ENCODE measurements at regions not wholly inside any gene's neighbourhood (a gene's known extent, or its start where the extent isn't known, plus 50 kb on each side); places are given as distances from the start of the nearest gene placed in this dataset.
"Not testable (repeated sequence)": the region's sequence is repeated elsewhere in the genome, so short reads cannot be mapped to it uniquely, and the experiment has no call there.

DNA sequence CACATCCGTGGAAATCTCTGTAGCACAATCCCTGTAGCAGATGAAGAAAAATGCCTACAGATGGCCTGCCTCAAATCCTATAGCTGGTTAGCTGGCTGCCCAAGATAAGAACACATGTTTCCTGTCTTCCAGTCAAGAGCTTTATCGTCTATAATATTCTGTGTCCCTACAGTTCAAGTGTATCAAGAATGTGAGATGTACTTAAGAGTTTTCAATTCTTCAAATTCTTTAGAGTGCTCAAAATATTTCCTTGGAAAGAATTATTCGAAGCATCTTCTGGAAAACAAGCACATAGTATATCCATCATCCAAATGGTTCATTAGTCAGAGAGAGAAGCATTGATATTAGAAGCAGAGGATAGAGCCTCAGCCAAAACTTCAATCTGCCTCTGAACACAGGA, 239.8 kb downstream of the COG6 start:
- peak; percentile 42 for DNase-seq

DNA sequence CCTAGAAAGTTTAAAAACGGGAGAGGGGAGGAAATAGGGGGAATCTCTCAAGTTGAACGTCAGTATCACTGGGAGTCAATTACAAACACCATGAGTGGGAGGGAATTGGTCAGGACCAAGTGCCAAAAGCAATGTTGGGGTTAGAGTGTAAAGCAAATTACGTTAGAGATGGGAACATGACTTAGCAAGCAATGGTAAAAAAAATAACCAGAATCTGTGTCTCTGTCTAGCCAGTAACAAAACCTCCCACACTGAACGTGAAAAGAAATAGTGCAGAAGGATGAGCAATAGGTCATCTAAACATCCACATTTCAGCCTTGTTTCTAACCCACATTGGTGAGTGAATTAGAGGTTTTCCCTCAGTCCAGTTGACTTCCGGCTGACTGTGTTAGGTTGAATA, 242.2 kb downstream of the COG6 start:
- no peak for DNase-seq

DNA sequence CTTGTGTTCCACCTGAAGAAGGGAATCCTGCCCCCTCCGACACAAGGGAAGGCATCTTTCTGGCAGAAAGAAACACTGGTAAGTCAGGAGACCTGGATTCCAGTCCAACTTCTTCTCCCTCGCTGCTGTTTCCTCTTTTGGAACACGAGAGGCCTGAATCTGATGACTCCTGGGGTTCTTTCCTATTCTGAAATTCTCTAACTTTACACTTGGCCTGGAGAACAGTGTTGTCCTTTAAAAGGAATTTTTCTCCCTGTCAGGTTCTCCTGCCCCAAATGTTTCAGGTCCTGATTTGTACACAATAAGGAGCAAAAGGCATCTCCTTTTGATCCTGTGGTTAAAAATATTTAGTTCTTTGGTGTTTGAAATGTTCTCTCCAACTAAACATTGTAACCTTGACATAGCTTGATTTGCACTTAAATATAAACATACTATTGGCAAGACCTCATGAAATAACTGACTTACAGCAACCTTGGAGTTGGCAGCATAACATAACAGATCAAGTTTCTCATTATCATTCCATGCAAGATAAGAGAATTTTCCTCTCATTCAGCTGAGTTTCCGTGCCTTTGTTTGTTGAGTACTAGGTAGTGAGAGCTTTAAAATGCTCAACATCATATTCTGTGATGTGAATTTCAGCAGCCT, 244.8 kb downstream of the COG6 start:
- DNase-seq = no peak

DNA sequence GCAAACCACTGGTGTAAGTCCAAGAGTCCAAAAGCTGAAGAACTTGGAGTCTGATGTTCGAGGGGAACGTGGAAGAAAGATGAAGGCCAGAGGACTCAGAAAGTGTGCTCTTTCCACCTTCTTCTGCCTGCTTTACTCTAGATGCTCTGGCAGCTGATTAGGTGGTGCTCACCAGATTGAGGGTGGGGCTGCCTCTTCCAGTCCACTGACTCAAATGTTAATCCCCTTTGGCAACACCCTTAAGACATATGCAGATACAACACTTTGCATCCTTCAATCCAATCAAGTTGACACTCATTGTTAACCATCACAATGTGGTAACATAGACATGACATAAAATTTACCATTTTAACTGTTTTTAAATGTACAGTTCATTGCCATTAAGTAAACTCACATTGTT, 249.5 kb downstream of the COG6 start:
- DNase-seq = no peak

DNA sequence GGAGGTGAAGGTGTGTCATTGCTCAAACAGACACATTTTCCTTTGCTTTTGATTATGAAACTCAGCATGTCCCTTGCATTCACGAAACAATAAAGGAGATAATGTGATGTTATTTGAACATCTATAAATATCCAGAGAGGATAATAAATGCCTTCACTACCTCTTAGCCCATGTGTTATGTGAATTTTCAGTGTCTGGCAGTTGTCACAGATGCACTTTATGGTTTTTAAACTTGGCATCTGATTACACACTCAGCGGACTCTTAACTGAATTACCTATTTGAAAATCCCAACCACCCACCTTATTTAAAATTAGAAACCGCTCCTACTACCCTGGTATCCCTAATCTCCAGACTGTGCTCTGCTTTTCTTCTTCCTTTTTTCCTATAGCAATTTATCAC, 254.2 kb downstream of the COG6 start:
- no peak for DNase-seq

DNA sequence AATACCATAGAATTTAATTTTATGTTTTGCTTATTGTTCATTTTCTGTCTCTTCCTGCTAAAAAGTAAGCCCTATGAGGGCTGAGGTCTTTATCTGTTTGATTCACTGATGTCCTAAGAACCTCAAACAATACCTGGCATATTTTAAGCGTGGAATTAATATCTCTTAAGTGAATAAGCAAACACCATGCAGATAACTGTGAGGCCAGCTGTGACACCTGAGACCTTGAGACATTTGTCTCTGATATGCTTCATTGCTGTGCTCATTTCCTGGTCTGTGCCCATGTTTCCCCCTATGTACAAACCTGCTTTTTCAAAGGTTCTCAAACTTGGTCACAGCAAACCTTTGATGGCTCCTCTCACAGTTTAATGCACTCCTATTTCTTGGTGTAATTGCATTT, 254.6 kb downstream of the COG6 start:
- DNase-seq = no peak

DNA sequence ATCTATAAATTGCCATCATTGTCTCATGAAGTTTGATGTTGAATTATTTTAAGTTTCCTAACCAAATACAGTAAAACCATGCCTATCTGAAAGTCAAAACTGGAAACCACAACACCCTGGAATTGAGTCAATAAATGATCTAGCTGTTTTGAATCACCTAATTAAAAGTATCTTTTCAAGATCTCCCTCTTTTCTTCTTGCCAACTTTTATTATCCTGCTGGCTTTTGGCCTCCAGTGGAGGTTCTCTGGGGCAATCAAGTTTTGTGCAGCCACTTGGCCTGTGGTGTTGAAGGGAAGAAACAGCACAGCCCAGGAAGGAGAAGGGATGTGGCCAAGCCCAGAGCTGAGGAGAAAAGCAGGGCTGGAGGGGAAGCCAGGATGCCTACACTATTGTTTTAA, 255.4 kb downstream of the COG6 start:
- no peak for DNase-seq

DNA sequence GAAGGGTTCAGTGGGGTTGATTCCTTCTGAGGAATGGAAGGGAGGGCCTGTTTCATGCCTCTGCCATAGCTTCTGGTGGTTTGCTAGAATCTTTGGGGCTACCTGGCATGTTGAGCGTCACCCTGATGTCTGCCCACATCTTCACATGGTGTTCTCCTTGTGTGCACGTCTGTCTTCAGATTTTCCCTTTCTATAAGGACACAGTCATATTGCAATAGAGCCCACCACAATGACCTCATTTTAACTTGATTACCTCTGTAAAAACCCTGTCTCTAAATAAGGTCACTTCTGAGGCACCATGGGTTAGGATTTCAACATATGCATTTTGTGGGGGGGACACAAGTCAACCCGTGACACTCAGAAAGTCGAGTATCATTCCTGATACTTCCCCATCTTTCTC, 257.9 kb downstream of the COG6 start:
- DNase-seq = no peak

DNA sequence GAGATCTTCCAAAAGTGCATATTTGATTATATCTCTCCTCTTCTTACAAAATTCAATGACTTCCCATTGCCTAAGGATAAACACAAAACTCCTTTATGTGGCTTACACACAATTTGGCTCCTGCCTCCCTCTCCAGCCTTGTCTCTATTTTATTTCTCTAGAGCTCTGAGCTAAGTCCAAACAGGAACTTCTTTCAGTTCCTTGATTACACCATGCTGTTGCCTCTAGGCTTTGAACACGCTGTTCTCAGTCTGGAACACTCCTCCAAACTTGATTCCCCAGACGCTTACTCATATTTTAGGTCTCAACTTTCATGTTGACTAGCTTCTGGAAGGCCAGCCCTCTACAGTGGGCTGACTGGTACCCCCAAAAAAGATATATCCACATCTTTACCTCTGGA, 258.5 kb downstream of the COG6 start:
- no peak for DNase-seq

DNA sequence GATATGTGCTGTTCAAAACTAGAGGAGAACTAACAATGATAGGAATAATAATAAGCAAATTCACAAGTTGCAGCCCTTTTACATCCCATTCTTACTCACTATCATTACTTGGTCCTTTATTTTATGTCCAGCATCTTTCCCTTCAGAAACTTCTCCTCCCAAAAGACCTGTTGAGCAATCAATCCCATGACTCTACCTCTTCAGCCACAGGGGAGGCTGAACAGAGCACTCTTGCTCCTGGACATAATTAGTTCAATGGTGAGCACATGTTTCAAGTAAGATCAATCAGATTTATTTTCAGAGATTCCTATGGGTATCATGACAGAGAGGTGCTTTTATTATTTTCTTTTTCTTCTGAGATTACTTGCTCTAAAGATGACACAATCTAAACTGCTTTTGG, 260.0 kb downstream of the COG6 start:
- DNase-seq = no peak

DNA sequence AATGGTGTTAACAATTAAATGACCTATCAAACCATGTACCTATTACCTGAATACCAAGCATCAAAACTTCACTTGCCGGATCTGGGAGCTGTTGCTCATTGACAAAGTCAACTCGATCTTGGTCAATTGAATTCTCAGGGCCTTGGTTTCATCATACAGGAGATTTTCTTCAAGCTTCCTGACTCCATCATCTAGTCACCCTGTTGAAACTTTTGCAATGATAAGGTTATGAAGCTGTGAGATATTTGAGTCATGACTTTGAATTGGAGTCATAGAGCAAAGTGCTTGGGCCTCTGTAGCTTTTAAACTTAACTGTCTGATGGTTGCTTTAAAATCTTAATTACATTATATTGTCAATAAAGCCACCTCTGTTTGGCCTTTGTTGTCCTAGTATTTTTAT, 260.9 kb downstream of the COG6 start:
- no peak for DNase-seq

DNA sequence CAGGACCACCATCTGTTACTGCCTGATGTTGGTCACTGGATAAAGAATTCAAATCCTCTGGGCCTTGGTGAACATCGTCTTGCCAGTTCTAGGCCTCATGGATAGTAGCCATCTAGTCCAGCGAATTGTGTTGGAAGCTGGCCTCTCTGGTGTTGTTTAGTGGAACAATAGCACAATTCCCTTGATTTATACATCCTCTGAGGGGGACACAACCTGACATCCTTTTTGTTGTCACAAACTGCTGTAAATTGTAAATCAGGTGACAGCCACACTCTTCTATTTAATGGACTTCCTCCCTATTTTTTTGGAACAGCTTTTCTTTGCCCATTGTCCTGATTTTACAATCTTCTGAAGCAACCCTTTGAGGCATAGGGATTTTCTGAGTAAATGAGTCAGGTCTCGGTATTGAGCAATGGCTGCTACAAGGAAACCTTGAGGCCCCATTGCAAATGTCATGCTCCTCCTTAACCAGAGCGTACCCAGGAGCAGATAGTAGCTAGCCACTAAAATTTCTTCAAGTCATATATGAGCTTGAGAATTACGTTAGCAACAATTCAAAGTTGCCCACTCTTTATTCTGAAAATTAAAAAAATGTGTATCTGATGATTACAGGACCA, 263.3 kb downstream of the COG6 start:
- DNase-seq = no peak

DNA sequence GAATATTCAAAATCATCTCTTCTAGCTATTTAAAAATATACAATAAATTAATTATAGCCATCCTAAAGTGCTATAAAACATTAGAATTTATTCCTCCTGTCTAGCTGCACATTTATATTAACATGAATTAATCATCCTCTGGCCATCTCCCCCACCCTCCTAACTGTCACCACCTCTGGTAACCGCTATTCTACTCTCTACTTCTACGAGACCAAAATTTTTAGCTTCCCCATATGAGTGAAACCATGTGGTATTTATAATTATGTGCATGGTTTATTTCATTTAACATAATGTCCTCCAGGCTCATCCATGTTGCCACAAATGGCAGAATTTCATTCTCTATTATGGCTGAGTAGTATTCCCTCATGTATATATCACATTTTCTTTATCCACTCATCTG, 265.2 kb downstream of the COG6 start:
- DNase-seq = no peak

DNA sequence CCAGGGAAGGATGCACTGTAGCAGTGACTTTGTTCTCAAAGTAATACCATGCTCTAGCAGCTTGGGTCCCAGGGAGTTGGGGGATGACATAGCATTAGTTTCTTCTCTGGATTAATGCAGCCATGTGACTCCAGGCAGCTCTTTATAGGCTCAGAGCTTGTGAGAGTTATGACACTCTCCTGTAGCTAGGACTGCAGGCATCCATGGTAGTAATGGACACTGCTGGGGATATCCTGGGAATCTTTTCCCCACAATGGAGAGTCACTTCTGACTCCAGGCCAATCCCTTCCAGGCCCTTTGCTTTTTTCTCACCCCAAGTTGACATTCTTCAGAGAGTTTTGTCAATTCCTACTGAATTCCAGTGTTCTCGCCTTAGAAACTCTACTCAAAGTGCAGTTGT, 270.9 kb downstream of the COG6 start:
- no peak for DNase-seq

DNA sequence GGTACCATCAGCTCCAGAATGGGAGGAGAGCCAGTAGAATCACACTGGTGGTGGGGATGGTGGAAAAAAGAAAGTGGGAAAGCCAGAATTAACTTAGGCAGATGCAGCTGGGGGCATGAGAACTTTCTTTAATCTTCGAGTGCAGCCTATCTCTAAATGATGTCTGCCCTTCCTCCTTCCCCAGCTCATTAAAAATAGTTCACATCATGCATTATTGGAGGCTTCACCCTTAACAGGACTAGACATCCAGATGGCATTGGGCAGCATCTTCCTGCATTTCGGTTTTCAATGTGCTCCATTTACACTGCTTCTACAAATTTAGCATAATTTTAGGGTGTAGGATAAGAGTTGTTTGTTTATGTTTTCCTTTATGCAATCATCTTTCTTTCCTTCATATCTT, 272.8 kb downstream of the COG6 start:
- DNase-seq = no peak

DNA sequence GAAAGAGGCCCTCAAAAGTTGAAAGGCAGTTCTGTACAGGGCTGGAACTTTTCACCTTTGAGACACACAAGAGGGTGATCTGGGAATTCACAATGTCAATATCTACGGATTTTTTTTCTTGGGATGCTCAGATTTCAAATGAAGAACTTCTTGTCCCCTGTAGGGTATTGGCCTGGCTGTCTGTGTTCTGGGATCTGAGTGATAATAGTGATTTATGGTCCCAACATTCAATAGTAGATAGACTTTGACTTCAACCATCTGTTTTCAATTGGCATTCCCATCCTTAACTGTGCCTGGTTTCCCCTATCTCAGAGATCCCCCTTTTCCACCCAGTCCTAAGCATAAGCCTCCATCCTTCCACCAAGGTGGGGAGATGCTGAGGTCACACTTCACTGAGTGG, 274.1 kb downstream of the COG6 start:
- DNase-seq = no peak

DNA sequence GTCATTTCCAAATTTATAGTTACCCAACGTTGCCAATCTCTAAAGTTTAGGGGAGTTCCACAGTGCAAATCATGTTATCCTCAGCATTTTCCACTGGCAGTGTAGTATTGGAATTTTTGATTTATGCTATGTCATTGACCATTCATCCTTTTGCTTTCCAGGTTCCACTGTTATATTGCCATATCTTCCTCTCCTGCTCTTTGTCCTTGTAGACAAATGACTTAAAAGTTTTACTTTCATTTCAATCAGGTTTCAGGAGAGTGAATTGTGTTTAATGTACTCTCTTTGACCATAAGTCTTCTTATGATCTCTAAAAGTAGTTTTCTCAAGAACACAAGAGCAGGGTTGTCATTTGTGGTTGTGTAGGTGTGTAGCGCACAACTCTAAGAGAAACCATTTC, 274.6 kb downstream of the COG6 start:
- DNase-seq = no peak

DNA sequence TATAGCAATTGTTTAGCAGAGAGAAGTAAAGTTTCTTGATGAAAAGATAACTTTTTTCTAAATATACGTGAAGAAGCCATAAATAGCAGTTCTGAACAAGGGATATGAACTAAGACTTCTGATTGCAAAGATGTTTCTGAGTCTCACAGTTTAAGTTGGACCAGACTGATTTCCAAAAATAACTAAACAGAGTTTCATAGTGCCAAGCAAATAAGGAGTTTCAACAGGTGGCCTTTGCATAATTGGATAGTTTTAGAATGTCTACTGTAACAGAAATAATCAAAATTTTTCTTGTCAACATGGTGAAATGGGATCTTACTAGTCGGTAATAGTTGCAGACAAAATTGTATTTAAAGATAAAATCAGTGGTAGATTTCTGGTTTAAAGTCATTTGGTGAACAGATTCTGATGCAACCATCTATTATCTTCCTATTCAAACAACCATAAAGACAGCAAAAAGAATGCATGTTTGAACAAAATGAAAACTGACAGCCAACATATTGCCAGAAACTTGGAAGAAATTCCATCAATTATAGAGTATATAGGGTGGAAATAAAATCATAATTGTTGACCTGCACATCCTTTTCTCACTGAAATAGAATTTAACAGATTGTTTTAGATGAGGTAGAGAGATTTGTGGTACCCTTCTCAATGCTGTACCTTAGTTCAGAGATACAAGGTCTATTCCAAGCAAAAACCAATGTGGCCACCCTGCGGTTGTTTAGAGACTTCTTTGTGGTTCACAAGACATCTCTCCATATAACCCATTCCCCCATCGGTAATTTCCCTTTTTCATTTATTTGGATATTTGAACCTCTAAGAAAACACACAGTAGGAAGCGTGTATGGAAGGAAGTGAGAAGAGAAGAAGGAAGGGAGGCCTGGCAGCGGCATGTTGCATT, 275.3 kb downstream of the COG6 start:
- no peak for DNase-seq

DNA sequence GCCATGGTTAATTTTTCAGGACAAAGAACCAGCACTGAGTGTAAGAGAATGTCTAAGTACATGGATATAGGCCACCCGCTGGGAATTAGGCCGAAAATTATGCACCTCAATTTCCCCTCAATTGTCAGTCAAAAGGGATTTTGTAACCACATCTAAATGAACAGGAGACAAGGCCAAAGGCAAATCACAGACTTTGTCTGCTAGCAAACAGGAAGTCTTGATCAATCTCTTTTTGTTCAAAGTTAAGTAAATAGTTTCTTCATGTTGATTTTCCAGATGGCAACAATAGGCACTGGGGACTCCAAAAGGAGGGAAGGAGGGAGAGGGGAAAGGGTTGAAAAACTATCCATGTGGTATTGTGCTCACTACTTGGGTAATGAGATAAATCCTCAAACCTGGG, 276.0 kb downstream of the COG6 start:
- no peak for DNase-seq

DNA sequence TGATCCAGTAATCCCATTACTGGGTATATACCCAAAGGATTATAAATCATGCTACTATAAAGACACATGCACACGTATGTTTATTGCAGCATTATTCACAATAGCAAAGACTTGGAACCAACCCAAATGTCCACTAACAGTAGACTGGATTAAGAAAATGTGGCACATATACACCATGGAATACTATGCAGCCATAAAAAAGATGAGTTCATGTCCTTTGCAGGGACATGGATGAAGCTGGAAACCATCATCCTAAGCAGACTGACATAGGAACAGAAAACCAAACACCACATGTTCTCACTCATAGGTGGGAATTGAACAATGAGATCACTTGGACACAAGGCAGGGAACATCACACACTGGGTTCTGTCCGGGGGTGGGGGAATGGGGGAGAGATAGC, 277.1 kb downstream of the COG6 start:
- DNase-seq = not testable (repeated sequence)

DNA sequence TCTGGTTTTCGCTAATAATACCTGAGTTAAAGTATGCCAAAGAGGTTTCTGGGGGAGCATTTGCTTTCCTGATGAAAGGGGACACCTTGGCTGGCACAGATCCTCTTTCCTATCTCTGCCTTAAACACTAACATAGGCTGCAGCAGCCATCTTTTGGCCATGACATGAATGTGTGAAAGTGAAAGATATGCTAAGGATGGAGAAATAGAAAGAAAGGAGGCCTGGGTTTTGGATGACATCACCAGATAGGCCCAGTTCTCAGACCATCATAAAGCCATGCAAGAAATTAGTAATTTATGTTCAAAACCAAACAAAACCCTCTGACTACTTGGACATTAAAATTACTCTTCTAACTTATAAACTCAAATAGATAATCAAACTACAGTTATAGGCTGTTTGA, 279.7 kb downstream of the COG6 start:
- no peak for DNase-seq

DNA sequence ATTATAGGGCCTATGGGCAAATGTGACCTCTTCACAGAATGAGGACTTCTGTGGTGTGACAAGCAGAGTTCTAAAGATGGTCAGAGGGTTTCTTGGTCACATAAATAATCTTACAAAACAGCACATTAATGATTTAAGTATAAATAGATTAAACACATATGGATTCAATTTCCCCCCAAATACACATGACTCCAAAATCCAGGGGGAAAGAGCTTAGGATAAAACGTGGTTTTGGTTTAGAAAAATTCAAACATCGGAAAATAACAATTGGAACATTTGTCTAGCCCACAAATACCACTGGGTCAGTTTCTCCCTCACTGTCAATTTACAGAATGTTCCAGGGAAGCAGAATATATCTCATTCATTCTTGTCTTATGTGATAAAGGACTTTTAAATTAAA, 283.1 kb downstream of the COG6 start:
- no peak for DNase-seq

DNA sequence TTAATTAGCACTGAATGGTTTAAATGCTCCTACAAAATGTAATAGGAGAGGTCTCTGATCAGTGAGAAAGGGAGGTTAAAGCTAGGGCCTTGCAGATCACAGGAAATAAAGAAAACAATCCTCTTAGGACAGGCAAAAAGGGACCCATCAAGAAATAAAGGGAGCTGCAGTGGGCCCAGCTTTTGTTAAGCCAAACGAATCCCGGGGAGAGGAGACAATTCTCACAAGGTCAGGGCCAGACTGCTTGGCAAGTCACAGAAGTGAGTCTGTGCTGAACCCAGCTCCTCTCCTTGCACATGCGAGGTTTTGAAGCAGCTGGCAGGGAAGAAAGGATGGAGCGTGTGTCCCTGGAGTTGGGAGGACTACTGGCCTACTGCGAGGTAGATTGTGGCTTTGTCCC, 285.8 kb downstream of the COG6 start:
- DNase-seq = no peak

DNA sequence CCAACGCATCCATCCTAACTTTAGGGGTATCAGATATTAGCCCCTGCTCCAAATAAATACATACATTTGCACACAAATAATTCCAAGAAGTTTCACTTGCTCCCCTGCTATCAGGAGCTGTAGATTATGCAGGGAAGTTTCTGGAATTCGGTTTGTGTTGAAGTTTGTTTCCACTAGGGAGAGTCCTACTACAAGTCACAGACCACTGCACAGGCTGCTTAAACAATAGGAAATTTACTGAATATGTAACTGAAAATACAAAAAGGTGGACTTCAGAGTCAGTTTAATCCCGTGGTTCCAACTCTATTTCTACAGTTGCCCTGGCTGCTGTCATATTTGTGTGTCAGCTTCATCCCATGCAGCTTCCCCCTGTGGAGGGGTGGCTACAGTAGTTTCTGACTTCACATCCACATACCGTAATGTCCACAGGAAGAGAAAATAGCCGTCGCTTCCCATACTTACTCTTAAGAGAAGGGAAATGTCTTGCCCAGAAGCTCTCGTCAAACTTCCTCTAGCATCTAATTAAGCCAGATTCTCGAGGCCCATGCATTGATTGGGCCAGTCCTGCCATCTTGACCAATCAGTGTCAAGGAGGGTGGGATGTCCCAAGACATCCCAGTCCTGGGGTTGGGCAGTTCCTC, 286.6 kb downstream of the COG6 start:
- no peak for DNase-seq

Measured in GDM1 (cell line).